ENCODE measurements at regions not wholly inside any gene's neighbourhood (a gene's known extent, or its start where the extent isn't known, plus 50 kb on each side); places are given as distances from the start of the nearest gene placed in this dataset.
"Not testable (repeated sequence)": the region's sequence is repeated elsewhere in the genome, so short reads cannot be mapped to it uniquely, and the experiment has no call there.

DNA sequence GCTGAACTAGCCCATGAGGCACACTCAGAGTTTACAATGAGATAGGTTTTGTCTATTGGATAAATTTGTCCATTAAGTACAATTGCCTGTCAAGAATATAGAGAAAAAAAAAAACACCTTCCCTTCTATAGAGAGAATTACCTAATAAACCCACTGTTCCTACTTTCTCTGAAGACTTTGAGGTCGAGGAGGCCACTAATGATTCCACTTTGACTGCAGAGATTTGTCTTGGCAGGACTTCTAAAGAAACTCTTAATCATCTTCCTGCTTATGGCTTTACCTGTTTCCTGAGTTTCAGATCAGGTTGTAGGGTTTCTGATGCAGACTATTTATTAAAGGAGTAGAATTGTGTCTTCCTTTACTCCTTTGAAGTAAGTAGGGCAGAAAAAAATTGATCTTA, 342.4 kb upstream of the KCNMB2 start:
- no peak for DNase-seq

- DNase-seq: no peak
These were observed 341.7 kb upstream of the KCNMB2 start for GRCh38 chr3:178194539-178194938.

DNA sequence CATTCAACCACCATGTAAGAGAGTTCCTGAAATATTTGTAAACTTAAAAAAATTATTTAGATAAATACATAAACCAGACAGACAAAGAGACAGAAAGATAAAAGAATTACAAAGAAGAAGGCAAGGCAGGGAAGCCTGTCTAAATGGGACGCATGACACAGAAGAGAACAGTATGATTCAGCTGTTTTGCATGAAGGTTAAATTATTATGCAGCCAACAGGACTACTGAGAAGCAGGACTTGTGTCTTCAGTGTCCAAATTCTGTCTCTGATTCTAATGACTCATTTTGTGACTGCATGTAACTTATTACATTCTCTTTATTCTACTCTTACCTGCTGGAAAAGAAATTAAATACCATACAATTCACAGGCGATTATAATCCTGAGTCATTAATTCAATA, 340.4 kb upstream of the KCNMB2 start:
- DNase-seq: no peak

GRCh38 chr3:178198329-178198728, 337.9 kb upstream of the KCNMB2 start:
- no peak for DNase-seq

- DNase-seq: no peak
These were observed 335.9 kb upstream of the KCNMB2 start for GRCh38 chr3:178200316-178200715.

DNA sequence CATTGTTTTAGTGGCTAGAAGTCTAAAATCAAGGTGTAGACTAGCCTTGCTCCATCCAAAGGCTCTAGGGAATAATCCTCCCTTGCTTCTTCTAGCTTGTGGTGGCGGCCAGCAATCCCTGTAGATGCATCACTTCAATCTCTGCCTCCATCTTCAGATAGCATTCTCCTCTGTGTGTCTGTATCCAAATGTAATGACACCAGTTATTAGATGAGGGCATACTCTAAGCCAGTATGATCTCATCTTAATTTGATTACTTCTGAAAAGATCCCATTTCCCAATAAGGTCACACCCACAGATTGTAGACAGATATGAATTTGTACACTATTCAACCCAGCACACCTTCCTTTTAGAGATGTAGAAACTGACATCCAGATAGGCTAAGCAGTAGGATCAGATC, 334.5 kb upstream of the KCNMB2 start:
- DNase-seq: no peak

- no peak for DNase-seq
These were observed 334.0 kb upstream of the KCNMB2 start for GRCh38 chr3:178202194-178202593.

DNA sequence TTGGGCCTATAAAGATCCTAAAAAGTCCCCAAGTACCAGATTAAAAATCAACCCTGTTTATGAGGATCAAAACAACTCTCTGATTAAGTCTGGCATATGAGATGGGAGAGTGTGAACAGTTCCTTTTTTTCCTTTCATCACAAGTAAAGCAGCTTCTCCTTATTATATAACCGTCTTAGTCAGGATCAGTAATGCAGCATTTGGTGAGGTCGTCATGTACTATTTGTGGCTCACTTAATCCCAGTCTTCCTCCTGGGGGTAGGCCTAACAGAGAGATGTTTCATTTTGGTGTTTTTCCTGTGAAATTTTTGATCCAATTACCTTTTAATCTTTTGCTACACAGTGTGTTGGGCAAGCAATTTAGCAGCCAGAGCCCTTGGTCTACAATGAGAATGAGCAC, 333.1 kb upstream of the KCNMB2 start:
- DNase-seq: no peak

- no peak for DNase-seq
These were observed 332.6 kb upstream of the KCNMB2 start for GRCh38 chr3:178203650-178204049.

DNA sequence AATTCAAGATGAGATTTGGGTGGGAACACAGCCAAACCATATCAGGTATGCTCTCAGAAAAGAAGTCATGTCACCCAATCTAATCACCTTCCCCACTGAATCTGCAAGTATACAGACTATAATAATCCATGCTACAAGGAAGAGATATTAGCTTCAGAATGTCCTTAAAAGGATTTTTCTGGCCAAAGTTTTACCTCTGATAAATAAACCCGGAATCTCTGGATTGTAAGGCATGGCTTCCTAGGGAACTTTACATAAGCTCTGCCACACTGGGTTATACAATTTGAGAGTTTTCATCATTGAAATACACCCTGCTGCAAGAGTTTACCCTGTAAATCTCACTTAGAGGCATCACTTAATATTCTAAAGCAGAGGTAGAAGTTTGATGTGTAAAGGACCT, 330.5 kb upstream of the KCNMB2 start:
- DNase-seq: no peak

- DNase-seq: no peak
These were observed 329.7 kb upstream of the KCNMB2 start for GRCh38 chr3:178206521-178206920.

- not testable (repeated sequence) for DNase-seq
These were observed 329.1 kb upstream of the KCNMB2 start for GRCh38 chr3:178207161-178207560.

- DNase-seq: not testable (repeated sequence)
These were observed 328.6 kb upstream of the KCNMB2 start for GRCh38 chr3:178207627-178208026.

- DNase-seq: not testable (repeated sequence)
These were observed 327.1 kb upstream of the KCNMB2 start for GRCh38 chr3:178209116-178209515.

- not testable (repeated sequence) for DNase-seq
These were observed 326.6 kb upstream of the KCNMB2 start for GRCh38 chr3:178209618-178210017.

- not testable (repeated sequence) for DNase-seq
These were observed 325.1 kb upstream of the KCNMB2 start for GRCh38 chr3:178211086-178211485.

DNA sequence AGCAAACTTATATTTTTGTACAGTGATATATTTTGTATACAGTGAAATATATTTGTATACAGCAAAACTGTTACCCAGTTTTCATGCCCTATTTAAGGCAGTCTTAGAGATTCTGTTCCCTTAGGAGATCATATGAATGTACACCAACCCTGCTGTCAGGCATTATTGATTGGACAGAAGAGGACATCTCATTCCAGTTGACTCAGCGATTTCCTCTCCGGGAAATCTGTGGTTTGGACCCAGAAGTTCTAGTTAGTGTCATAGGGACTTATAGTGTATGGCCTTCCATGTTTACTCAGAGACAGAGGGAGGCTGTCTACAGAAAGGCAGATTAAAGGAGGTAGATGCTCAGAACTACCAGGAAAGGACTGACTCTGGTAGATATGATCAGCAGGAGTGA, 318.8 kb upstream of the KCNMB2 start:
- DNase-seq: no peak

DNA sequence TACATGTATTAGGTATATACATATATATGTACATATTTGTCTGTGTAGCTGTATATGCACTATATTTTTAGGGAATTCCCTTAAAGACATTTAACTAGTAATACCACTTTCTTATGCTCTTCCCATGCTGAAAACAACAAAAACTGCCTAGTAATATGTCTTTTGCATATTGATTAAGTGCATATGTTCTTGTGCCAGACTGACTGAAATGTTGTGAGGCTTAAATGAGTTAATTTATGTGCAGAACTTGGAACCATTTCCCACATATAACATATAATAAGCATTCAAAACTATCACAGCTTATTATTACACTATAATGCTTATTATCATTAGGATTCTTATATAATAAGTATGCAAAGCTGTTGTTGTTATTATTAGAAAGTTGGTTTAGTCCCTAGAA, 318.0 kb upstream of the KCNMB2 start:
- DNase-seq: no peak

GRCh38 chr3:178219661-178220060, 316.6 kb upstream of the KCNMB2 start:
- not testable (repeated sequence) for DNase-seq

GRCh38 chr3:178223876-178224275, 312.4 kb upstream of the KCNMB2 start:
- no peak for DNase-seq

DNA sequence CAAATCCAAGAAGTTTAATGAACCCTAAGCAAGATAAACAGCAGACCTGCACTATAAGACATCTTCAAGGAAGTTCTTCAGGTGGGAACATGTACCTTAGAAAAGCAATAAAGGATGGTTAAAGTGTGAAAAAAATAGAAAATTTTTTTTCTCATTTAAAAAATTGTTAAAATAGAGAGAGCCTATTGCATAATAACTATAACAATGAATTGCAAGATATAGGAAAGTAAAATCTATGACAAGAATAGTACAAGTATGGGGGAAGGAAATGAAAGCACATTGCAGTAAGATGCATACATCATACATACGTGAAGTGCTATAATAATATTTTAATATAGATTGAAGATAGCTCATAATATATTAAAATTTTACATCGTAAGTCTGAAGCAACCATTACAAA, 310.1 kb upstream of the KCNMB2 start:
- no peak for DNase-seq

GRCh38 chr3:178231645-178232044, 304.6 kb upstream of the KCNMB2 start:
- no peak for DNase-seq

- no peak for DNase-seq
These were observed 302.7 kb upstream of the KCNMB2 start for GRCh38 chr3:178233371-178234071.

DNA sequence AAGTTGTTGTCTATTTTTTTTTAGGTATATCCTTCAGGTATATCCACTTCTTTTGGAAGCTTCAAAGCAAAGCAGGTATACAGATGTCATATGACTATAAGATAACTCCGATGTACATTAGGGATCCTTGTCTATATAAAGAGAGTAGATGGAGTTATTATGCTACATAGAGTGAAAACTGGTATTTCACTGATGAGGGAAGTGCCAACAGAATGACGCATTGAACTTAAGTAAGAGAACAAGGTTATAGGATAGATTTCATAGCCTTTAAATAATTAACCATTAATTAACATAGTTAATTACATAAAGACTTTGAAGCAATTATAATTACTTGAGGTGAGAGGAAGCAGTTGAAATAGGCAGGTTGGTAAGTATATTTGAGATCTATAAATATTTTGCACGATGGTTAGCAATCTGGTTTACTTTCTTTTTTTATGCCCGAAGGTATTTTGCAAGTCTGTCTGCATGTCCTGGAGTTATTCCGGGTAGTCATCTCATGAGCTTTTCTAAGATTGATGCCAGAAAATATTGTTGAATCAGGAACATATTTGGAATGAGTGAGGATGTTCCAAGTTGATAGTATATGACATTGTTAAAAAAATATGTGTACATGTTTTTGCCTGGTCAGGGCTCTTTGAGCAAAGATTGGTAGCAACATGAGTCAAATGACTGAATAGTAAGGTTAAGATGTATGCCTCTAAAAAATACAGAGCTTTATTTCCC, 299.5 kb upstream of the KCNMB2 start:
- DNase-seq: no peak

DNA sequence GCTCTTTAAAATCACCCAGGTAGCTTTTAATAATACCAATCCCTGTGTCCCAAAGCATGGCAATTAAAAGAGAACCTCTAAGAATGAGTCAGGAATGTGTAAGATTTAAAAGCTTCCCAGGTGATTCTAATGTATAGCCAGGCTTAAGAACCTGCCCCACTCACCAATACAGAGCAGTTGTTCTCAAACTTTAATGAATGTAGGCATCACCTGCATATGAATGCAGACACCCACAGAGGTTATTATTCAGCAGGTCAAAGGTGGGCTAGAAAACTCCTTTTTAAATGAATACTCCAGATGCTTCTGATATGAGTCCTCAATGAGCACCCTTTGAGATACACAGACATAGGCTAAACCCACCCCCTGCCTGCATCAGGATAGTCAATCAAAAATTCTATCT, 298.1 kb upstream of the KCNMB2 start:
- no peak for DNase-seq
